RWPE1 (cell line): ENCODE measurements at regions not wholly inside any gene's neighbourhood (a gene's known extent, or its start where the extent isn't known, plus 50 kb on each side); places are given as distances from the start of the nearest gene placed in this dataset.
"Not testable (repeated sequence)": the region's sequence is repeated elsewhere in the genome, so short reads cannot be mapped to it uniquely, and the experiment has no call there.

Experiments used
- CTCF ChIA-PET: fragments of 350-600 bp; sonication (Branson Sonifier 250); formaldehyde crosslinking; extraction: SDS; loops from one replicate; lab custom pipeline; 2021; lab: Yijun Ruan, JAX
- POLR2A ChIA-PET: fragments of 400-600 bp; formaldehyde crosslinking; extraction: SDS; loops from one replicate; lab custom pipeline; 2020; ENCODE audit warnings: antibody characterized with exemption; ENCODE audit not compliant: low non-redundant PET; lab: Yijun Ruan, JAX
- DNase-seq: peaks from one replicate; pipeline ENCODE4 v3.0.0; 2012; ENCODE audit warnings: low spot score
- H3K27ac ChIP-seq: fragments of 450-650 bp; 2 replicates; pipeline ENCODE4 v1.5.1; 2017
- CTCF ChIP-seq: fragments of 450-650 bp; conservative IDR thresholded peaks from 2 replicates; pipeline ENCODE4 v1.5.1; 2017; ENCODE audit warnings: low read depth, mild to moderate bottlenecking

- POLR2A ChIA-PET, H3K27ac ChIP-seq, CTCF ChIA-PET, DNase-seq: not testable (repeated sequence)
Observed at GRCh38 chr3:195669310-195669709, 51.5 kb upstream of the MUC20 start.

GRCh38 chr3:195668131-195668766 lies 52.5 kb upstream of the MUC20 start:
- POLR2A ChIA-PET, H3K27ac ChIP-seq, DNase-seq, CTCF ChIA-PET: not testable (repeated sequence)

GRCh38 chr3:195665311-195665710 lies 55.5 kb upstream of the MUC20 start:
- POLR2A ChIA-PET, DNase-seq, H3K27ac ChIP-seq: not testable (repeated sequence)
- CTCF ChIA-PET, result interaction anchor here (0.7 kb wide), 1 partner anchor 1024 kb away, joined by 3 read pairs; no protein-coding TSS in a partner anchor

GRCh38 chr3:195664131-195664530 lies 56.6 kb upstream of the MUC20 start:
- CTCF ChIA-PET, POLR2A ChIA-PET, DNase-seq, H3K27ac ChIP-seq: not testable (repeated sequence)

GRCh38 chr3:195659136-195659533 lies 61.6 kb upstream of the MUC20 start:
- DNase-seq, CTCF ChIA-PET, POLR2A ChIA-PET, H3K27ac ChIP-seq: not testable (repeated sequence)

- DNase-seq, CTCF ChIA-PET, POLR2A ChIA-PET, H3K27ac ChIP-seq: not testable (repeated sequence)
Observed at GRCh38 chr3:195658381-195659135, 62.2 kb upstream of the MUC20 start.

GRCh38 chr3:195657475-195658372 lies 63.1 kb upstream of the MUC20 start:
- CTCF ChIA-PET, DNase-seq, POLR2A ChIA-PET, H3K27ac ChIP-seq: not testable (repeated sequence)

GRCh38 chr3:195656091-195656490 lies 64.7 kb upstream of the MUC20 start:
- POLR2A ChIA-PET, DNase-seq, CTCF ChIA-PET, H3K27ac ChIP-seq: not testable (repeated sequence)

GRCh38 chr3:195654746-195655145 lies 66.0 kb upstream of the MUC20 start:
- DNase-seq, H3K27ac ChIP-seq, POLR2A ChIA-PET, CTCF ChIA-PET: not testable (repeated sequence)

- DNase-seq, CTCF ChIA-PET, POLR2A ChIA-PET, H3K27ac ChIP-seq: not testable (repeated sequence)
Observed at GRCh38 chr3:195654138-195654537, 66.6 kb upstream of the MUC20 start.

GRCh38 chr3:195653641-195654040 lies 67.1 kb upstream of the MUC20 start:
- H3K27ac ChIP-seq, DNase-seq, CTCF ChIA-PET, POLR2A ChIA-PET: not testable (repeated sequence)
- peak; percentile 34 for TF ChIP-seq CTCF

GRCh38 chr3:195647912-195648702 lies 64.4 kb upstream of the APOD start:
- POLR2A ChIA-PET, DNase-seq, CTCF ChIA-PET, H3K27ac ChIP-seq: not testable (repeated sequence)

GRCh38 chr3:195645872-195646271 lies 62.1 kb upstream of the APOD start:
- DNase-seq, POLR2A ChIA-PET, CTCF ChIA-PET, H3K27ac ChIP-seq: not testable (repeated sequence)

- CTCF ChIA-PET, result not testable (repeated sequence)
Observed at GRCh38 chr3:195643245-195643644, 59.5 kb upstream of the APOD start.

GRCh38 chr3:195642311-195642710 lies 58.6 kb upstream of the APOD start:
- POLR2A ChIA-PET, DNase-seq, H3K27ac ChIP-seq, CTCF ChIA-PET: not testable (repeated sequence)

More at GRCh38 chr3:195643245-195643644, 59.5 kb upstream of the APOD start:
- POLR2A ChIA-PET, H3K27ac ChIP-seq, DNase-seq: not testable (repeated sequence)
